OCI-M2 (cell line): ENCODE measurements at regions not wholly inside any gene's neighbourhood (a gene's known extent, or its start where the extent isn't known, plus 50 kb on each side); places are given as distances from the start of the nearest gene placed in this dataset.
"Not testable (repeated sequence)": the region's sequence is repeated elsewhere in the genome, so short reads cannot be mapped to it uniquely, and the experiment has no call there.

Source experiments
- DNase-seq: peaks from one replicate; lab custom pipeline; 2025; ENCODE audit not compliant: unreplicated experiment; lab: John Stamatoyannopoulos, UW

- no peak for DNase-seq
These were observed 119.6 kb upstream of the ZNF92 start for GRCh38 chr7:65254061-65254460.

- no peak for DNase-seq
These were observed 121.6 kb upstream of the ZNF92 start for GRCh38 chr7:65251851-65252620.

- no peak for DNase-seq
These were observed 122.8 kb upstream of the ZNF92 start for GRCh38 chr7:65250697-65251395.

DNA sequence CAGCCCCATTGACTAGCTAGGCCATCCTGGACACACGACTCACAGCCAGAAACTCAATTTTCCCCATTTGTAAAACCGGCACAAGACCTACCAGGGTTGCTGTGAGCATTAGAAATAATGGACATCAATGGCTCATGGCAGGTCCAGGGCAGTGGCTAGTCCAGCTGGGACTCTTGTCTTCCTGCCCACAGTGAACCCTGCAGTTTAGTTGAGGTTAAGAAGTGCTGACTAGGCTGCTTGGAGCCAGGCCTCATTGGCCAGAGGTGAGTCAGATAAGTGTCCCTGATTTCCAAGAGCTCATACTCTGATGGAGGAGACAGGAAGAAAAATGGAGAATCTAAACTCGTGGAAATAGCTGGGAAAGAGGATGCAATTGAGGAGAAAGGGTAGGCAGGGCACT lies 123.4 kb upstream of the ZNF92 start:
- no peak for DNase-seq

- no peak for DNase-seq
These were observed 126.2 kb upstream of the ZNF92 start for GRCh38 chr7:65247491-65247890.

- no peak for DNase-seq
These were observed 133.8 kb upstream of the ZNF92 start for GRCh38 chr7:65239707-65240352.

DNA sequence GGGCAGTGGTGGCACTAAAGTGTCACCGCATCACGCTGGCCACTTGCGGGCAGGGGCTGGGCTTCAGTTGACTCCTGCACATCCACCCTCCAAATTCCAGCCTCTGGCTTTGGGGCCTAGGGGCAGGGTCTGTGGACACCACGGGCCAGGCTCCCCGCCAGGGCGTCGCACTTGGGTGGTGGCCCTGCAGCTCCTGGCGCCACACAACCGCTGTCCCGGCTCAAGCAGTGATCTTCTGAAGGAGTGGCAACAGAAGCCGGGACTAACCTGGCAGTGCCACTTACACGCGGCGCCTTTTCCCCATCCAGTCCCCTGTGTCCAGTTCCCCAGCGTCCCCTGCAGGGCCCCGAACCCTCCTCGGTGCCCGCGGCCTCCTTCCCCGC lies 134.3 kb upstream of the ZNF92 start:
- DNase-seq: no peak

DNA sequence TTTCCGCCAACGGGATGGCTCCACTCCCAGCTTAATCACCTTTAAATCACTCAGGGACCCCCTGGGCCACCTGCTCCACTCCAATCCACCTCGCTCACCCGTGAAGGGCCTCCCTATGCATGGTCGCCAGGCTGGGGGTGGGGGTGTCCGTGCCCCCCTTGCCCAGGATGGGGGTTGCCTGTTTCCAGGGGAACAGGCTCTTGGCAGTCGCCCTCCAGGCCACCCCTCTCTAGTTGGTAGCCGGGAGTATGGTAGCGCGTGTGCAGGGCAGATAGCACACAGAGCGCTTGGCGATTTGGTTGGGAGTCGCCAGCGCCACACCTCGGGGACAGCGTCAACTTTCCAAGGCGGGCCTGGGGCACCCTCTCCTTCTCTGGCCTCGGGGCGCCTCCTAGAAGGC lies 134.9 kb upstream of the ZNF92 start:
- DNase-seq: no peak

DNA sequence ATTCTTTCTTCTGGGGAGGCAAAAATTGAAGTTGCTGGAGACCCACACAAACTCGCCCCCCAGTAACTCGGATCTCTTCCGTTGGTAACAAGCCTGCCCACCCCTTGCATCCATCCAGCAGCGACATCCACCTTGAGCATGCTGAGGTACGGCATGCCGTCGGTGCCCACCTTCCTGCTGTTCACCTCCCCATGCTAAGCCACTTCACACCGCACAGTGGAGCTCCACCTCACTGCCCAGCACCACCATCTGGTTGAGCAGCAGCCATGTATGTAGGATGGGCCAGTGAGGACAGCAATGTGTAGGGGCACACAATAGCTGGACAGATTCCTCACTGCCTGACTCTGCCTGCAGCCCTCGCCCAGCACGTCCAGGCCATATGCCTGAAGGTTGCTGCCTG lies 138.1 kb upstream of the ZNF92 start:
- DNase-seq: no peak

DNA sequence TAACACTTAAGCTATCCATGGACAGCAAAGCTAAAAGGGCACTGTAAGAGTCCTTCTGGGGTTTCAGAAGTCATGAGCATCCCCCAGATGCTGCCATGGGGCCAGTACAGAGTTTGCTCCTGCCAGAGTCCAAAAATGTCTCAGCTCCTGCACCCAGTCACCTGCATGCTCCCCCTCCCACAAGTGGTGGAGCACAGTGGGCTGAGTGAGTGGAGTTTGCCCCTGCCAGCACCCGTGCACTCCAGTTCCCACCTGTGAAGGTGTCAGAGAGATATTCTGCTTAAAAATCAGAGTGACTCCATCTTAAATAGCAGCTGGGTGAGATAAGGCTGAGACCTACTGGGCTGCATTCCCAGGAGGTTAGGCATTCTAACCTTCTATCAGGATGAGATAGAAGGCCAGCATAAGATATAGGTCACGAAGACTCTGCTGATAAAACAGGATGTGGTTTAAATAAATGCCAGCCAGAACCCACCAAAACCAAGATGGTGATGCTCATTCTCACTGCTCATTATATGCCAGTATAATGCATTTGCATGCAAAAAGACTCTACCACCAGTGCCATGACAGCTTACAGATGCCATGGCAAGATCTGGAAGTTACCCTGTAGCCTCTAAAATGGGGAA lies 140.1 kb upstream of the ZNF92 start:
- DNase-seq: no peak

DNA sequence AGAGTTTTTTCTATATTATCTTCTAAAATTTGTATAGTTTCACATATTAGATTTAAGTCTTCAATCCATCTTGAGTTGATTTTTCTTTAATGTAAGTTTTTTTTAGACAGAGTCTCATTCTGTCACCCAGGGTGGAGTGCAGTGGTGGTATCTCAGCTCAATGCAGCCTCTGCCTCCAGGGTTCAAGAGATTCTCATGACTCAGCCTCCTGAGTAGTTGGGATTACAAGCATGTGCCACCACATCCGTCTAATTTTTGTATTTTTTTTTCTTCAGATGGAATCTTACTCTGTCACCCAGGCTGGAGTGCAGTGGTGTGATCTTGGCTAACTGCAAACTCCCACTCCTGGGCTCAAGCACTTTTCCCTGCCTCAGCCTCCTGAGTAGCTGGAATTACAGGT lies 143.4 kb upstream of the ZNF92 start:
- no peak for DNase-seq

DNA sequence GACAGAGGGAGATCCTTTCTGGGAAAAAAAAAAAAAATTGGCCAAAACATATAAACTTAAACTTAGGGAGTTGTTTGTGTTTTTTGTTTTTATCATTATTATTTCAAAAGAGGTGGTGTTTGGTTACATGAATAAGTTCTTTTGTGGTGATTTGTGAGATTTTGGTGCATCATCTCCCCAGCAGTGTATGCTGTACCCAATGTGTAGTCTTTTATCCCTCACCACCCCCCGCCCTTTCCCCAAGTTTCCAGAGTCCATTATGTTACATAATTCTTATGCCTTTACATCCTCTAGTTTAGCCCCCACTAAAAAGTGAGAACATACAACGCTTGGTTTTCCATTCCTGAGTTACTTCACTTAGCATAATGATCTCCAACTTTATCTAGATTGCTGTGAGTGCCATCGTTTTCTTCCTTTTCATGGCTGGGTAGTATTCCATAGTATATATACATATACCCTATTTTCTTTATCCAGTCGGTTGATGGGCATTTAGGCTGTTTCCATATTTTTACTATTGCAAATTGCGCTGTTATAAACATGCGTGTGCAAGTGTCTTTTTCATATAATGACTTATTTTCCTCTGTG lies 148.1 kb upstream of the ZNF92 start:
- DNase-seq: no peak

GRCh38 chr7:65222655-65223054 lies 151.0 kb upstream of the ZNF92 start:
- no peak for DNase-seq

GRCh38 chr7:65221683-65222082 lies 152.0 kb upstream of the ZNF92 start:
- no peak for DNase-seq

- DNase-seq: no peak
These were observed 154.0 kb upstream of the ZNF92 start for GRCh38 chr7:65219623-65220022.

DNA sequence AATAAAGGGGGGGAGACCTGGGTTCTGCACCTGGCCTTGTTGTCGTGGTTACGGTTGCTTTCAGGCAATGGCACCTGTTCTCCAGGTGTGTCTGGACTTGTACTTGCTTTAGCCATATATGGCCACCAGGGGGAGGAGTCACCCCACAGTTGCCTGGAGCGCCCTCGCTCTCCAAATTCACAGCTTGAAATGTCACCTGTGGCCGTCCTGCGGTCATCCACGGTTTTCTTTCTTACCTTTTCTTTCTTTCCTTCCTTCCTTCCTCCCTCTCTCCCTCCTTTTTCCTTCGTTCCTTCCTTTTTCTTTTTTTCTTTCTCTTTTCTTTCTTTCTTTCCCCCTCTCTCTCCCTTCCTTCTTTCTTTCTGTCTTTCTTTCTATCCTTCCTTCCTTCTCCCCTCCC lies 157.2 kb upstream of the ZNF92 start:
- DNase-seq: no peak

- not testable (repeated sequence) for DNase-seq
These were observed 160.4 kb upstream of the ZNF92 start for GRCh38 chr7:65213260-65213659.

DNA sequence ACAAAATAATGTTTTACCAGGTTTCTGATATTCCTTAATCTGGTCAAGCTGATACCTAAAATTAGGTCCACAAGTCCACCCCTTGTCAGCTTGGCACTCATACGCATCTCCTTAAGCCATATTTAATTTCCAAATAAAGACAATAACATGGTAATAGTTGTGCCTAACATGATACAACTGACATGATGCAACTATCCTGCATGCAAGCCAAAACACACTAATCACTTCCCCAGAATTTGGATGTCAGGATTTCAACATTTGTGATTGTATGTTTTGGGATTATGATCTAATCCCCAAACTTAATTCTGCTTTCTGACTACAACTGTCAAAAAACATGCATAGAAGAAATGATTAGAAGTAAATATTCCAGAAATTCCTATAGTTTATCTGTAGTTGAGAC lies 174.4 kb upstream of the ZNF92 start:
- DNase-seq: not testable (repeated sequence)

DNA sequence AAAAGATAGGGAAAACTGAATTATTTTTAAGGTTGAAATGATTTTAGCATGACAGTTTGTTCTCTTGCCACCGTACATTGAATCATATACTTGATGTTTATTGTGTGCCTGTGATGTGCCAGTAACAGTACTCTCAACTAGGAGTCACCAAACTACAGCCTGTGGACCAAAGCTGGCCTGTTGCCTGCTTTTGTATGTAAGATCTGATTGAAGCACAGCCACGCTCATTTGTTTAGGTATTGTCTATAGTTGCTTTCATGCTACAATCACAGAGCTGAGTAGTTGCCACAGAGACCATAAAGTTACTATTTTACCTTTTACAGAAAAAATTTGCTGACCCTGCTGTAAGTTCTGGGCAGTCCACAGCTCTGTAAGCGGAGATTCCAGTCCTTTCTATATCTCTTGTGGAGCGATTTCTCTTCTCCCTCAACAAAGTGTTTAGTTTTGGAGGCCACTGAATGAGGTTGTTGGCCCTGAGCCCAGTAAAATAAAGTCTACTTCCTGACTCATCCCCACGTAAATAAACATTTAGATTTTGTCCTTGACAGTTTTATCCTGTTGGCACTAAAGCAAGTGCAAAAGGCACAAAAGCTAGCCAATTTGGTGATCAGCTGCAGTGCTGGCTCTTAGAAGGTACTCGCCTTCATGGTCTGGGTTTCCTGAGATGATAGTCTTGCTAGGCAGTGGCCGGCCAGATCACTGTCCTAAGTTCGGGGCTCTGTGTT lies 180.2 kb upstream of the ZNF92 start:
- not testable (repeated sequence) for DNase-seq

- not testable (repeated sequence) for DNase-seq
These were observed 170.6 kb upstream of the ERV3-1 start for GRCh38 chr7:65177041-65177440.

GRCh38 chr7:65150105-65150504 lies 143.6 kb upstream of the ERV3-1 start:
- not testable (repeated sequence) for DNase-seq
